ENCODE measurements at regions not wholly inside any gene's neighbourhood (a gene's known extent, or its start where the extent isn't known, plus 50 kb on each side); places are given as distances from the start of the nearest gene placed in this dataset.

- WGBS, 2 donors = 61 to 71% methylated on average over 1 of the region's 1 CpG
- no peaks in the 10 kb centered on the region for H3K4me1 ChIP-seq
- no peak for DNase-seq
- no peak overlapping the region for H3K27ac ChIP-seq
- TF ChIP-seq, protein P1, sequence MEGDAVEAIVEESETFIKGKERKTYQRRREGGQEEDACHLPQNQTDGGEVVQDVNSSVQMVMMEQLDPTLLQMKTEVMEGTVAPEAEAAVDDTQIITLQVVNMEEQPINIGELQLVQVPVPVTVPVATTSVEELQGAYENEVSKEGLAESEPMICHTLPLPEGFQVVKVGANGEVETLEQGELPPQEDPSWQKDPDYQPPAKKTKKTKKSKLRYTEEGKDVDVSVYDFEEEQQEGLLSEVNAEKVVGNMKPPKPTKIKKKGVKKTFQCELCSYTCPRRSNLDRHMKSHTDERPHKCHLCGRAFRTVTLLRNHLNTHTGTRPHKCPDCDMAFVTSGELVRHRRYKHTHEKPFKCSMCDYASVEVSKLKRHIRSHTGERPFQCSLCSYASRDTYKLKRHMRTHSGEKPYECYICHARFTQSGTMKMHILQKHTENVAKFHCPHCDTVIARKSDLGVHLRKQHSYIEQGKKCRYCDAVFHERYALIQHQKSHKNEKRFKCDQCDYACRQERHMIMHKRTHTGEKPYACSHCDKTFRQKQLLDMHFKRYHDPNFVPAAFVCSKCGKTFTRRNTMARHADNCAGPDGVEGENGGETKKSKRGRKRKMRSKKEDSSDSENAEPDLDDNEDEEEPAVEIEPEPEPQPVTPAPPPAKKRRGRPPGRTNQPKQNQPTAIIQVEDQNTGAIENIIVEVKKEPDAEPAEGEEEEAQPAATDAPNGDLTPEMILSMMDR (IDR thresholded peaks at IDR 0.05) = no peak
- no peak for TF ChIP-seq POLR2A (IDR thresholded peaks at IDR 0.05)
- H3K27me3 ChIP-seq = no peaks in the 10 kb centered on the region
- H3K4me3 ChIP-seq = no peak overlapping the region
- H3K9me3 ChIP-seq = no peaks in the 10 kb centered on the region
- intact Hi-C loops (cut with DNase I) = no loop called here
- H3K36me3 ChIP-seq = no peaks in the 10 kb centered on the region
These were observed 344.5 kb downstream of the LRATD1 start for GRCh38 chr2:14977021-14977420.

GRCh38 chr2:14978845-14979244 lies 346.3 kb downstream of the LRATD1 start:
- TF ChIP-seq POLR2A (IDR thresholded peaks at IDR 0.05) = no peak
- TF ChIP-seq, protein P1 (IDR thresholded peaks at IDR 0.05) = no peak
- Histone ChIP-seq H3K4me3 (no peak overlapping the region), H3K4me1 (no peaks in the 10 kb centered on the region), H3K27ac (no peak overlapping the region), H3K27me3 (no peaks in the 10 kb centered on the region), H3K36me3 (no peaks in the 10 kb centered on the region), H3K9me3 (no peaks in the 10 kb centered on the region)
- DNase-seq = no peak
- intact Hi-C loops (cut with DNase I) = no loop called here
- 87 to 97% methylated on average over 2 of the region's 2 CpGs for WGBS, 2 donors

DNA sequence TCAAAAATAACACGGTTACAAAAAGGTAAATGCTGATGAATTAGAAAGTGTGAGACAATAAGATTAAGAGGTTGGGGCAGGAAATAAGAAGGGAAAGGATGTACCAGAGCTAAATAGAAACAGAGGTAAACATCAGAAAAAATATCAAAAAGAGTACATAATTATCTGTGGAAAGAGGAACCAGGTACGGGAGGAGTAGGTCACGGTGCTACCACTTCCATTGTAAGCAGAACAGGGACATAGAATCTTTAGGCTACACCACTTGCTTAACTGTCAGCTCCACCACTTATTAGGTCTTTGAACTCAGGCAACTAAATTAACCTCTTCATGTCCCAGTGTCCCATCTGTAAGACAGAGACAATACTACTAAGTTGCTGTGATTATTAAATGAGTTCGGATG lies 350.3 kb downstream of the LRATD1 start:
- Histone ChIP-seq H3K27ac (no peak overlapping the region), H3K4me1 (no peaks in the 10 kb centered on the region), H3K27me3 (no peaks in the 10 kb centered on the region), H3K9me3 (no peaks in the 10 kb centered on the region), H3K4me3 (no peak overlapping the region), H3K36me3 (no peaks in the 10 kb centered on the region)
- DNase-seq = no peak
- intact Hi-C loops (cut with DNase I) = no loop called here
- no peak for TF ChIP-seq POLR2A (IDR thresholded peaks at IDR 0.05)
- TF ChIP-seq, protein P1 (IDR thresholded peaks at IDR 0.05) = no peak
- WGBS, 2 donors = 76 to 79% methylated on average over 4 of the region's 4 CpGs

- TF ChIP-seq, protein P1 (IDR thresholded peaks at IDR 0.05) = no peak
- TF ChIP-seq POLR2A (IDR thresholded peaks at IDR 0.05) = no peak
- Histone ChIP-seq H3K27ac (no peak overlapping the region), H3K4me1 (no peaks in the 10 kb centered on the region), H3K4me3 (no peak overlapping the region), H3K9me3 (no peaks in the 10 kb centered on the region), H3K27me3 (no peaks in the 10 kb centered on the region), H3K36me3 (no peaks in the 10 kb centered on the region)
- DNase-seq = no peak
- intact Hi-C loops (cut with DNase I) = no loop called here
These were observed 356.1 kb downstream of the LRATD1 start for GRCh38 chr2:14988600-14988999.

- H3K4me3 ChIP-seq = no peak overlapping the region
- no peak for TF ChIP-seq POLR2A (IDR thresholded peaks at IDR 0.05)
- TF ChIP-seq, protein P1 (IDR thresholded peaks at IDR 0.05) = no peak
- H3K27me3 ChIP-seq = no peaks in the 10 kb centered on the region
- no peak for DNase-seq
- no peaks in the 10 kb centered on the region for H3K9me3 ChIP-seq
- H3K4me1 ChIP-seq = no peaks in the 10 kb centered on the region
- intact Hi-C loops (cut with DNase I) = no loop called here
- no peak overlapping the region for H3K27ac ChIP-seq
- H3K36me3 ChIP-seq = no peaks in the 10 kb centered on the region
- WGBS, 2 donors = 55 to 96% methylated on average over 2 to 4 of the region's 4 CpGs
These were observed 359.2 kb downstream of the LRATD1 start for GRCh38 chr2:14991723-14992122.
